Upper lobe of right lung (tissue), 1 donor: ENCODE measurements at regions not wholly inside any gene's neighbourhood (a gene's known extent, or its start where the extent isn't known, plus 50 kb on each side); places are given as distances from the start of the nearest gene placed in this dataset.

Experiments
- ATAC-seq: fragments of 200-7000 bp; cut with Tn5 transposase; one replicate; pipeline ENCODE4 v1.9.1; 2020; ENCODE audit warnings: mild to moderate bottlenecking, moderate library complexity
- DNase-seq: peaks from one replicate; pipeline ENCODE4 v3.0.0-alpha.2; 2020
- H3K27ac ChIP-seq: fragments of 200-600 bp; one replicate; pipeline ENCODE4 v1.8.0; 2022
- H3K27me3 ChIP-seq: fragments of 200-600 bp; one replicate; pipeline ENCODE4 v1.8.0; 2022; ENCODE audit warnings: mild to moderate bottlenecking
- H3K36me3 ChIP-seq: fragments of 200-600 bp; one replicate; pipeline ENCODE4 v1.8.0; 2022
- H3K4me1 ChIP-seq: fragments of 200-600 bp; one replicate; pipeline ENCODE4 v1.8.0; 2022
- H3K4me3 ChIP-seq: fragments of 200-600 bp; one replicate; pipeline ENCODE4 v1.8.0; 2022; ENCODE audit warnings: mild to moderate bottlenecking
- H3K9me3 ChIP-seq: fragments of 200-600 bp; one replicate; pipeline ENCODE4 v1.8.0; 2022
- CTCF ChIP-seq: fragments of 200-600 bp; IDR thresholded peaks from one replicate; pipeline ENCODE4 v1.8.0; 2022; ENCODE audit warnings: antibody characterized with exemption
- intact Hi-C: fragments of 100-400 bp; cut with DNase I; formaldehyde crosslinking; loops from one replicate; pipeline ENCODE4 v1.11.0; 2022
- donor health status: DM: no; HTN: yes; CAD: no; lungs with severe emphysema.

GRCh38 chr4:62293551-62293950 lies 1093.4 kb downstream of the ADGRL3 start:
- intact Hi-C loops: no loop called here
- Histone ChIP-seq H3K36me3 (no peaks in the 10 kb centered on the region), H3K4me1 (no peaks in the 10 kb centered on the region), H3K4me3 (no peak overlapping the region), H3K27ac (no peak overlapping the region), H3K27me3 (no peaks in the 10 kb centered on the region), H3K9me3 (no peaks in the 10 kb centered on the region)
- DNase-seq: no peak
- TF ChIP-seq CTCF: no peak
- no peak for ATAC-seq

GRCh38 chr4:62292911-62293310 lies 1092.8 kb downstream of the ADGRL3 start:
- no peak overlapping the region for H3K27ac ChIP-seq
- DNase-seq: no peak

GRCh38 chr4:62288808-62289541 lies 1088.8 kb downstream of the ADGRL3 start:
- TF ChIP-seq CTCF: no peak
- Histone ChIP-seq H3K36me3 (no peaks in the 10 kb centered on the region), H3K4me3 (no peak overlapping the region), H3K27me3 (no peaks in the 10 kb centered on the region), H3K4me1 (no peaks in the 10 kb centered on the region), H3K9me3 (no peaks in the 10 kb centered on the region), H3K27ac (no peak overlapping the region)
- ATAC-seq: no peak
- no peak for DNase-seq
- intact Hi-C loops: no loop called here

More at GRCh38 chr4:62292911-62293310, 1092.8 kb downstream of the ADGRL3 start:
- H3K4me1 ChIP-seq: no peaks in the 10 kb centered on the region
- no peak for ATAC-seq
- no peaks in the 10 kb centered on the region for H3K27me3 ChIP-seq
- TF ChIP-seq CTCF: no peak
- intact Hi-C loops: no loop called here
- H3K36me3 ChIP-seq: no peaks in the 10 kb centered on the region
- H3K9me3 ChIP-seq: no peaks in the 10 kb centered on the region
- no peak overlapping the region for H3K4me3 ChIP-seq

- TF ChIP-seq CTCF: no peak
Measured at GRCh38 chr4:62285026-62285425, 1084.9 kb downstream of the ADGRL3 start.

GRCh38 chr4:62279689-62280088 lies 1079.6 kb downstream of the ADGRL3 start:
- ATAC-seq (no peak), DNase-seq (no peak)
- no peaks in the 10 kb centered on the region for H3K9me3 ChIP-seq
- no peaks in the 10 kb centered on the region for H3K4me1 ChIP-seq
- H3K36me3 ChIP-seq: no peaks in the 10 kb centered on the region
- intact Hi-C loops: no loop called here
- H3K27me3 ChIP-seq: no peaks in the 10 kb centered on the region
- no peak for TF ChIP-seq CTCF
- no peak overlapping the region for H3K27ac ChIP-seq
- H3K4me3 ChIP-seq: no peak overlapping the region

More at GRCh38 chr4:62285026-62285425, 1084.9 kb downstream of the ADGRL3 start:
- DNase-seq (no peak), ATAC-seq (no peak)
- H3K27ac ChIP-seq: no peak overlapping the region
- H3K4me3 ChIP-seq: no peak overlapping the region
- H3K27me3 ChIP-seq: no peaks in the 10 kb centered on the region
- intact Hi-C loops: no loop called here
- no peaks in the 10 kb centered on the region for H3K9me3 ChIP-seq
- H3K36me3 ChIP-seq: no peaks in the 10 kb centered on the region
- no peaks in the 10 kb centered on the region for H3K4me1 ChIP-seq

- no peaks in the 10 kb centered on the region for H3K27me3 ChIP-seq
- H3K4me3 ChIP-seq: no peak overlapping the region
- no peak for ATAC-seq
- TF ChIP-seq CTCF: no peak
- intact Hi-C loops: no loop called here
- no peak for DNase-seq
- no peaks in the 10 kb centered on the region for H3K9me3 ChIP-seq
- H3K4me1 ChIP-seq: no peaks in the 10 kb centered on the region
- no peak overlapping the region for H3K27ac ChIP-seq
- H3K36me3 ChIP-seq: no peaks in the 10 kb centered on the region
Measured at GRCh38 chr4:62275470-62275869, 1075.3 kb downstream of the ADGRL3 start.
